ENCODE measurements at regions not wholly inside any gene's neighbourhood (a gene's known extent, or its start where the extent isn't known, plus 50 kb on each side); places are given as distances from the start of the nearest gene placed in this dataset.

DNA sequence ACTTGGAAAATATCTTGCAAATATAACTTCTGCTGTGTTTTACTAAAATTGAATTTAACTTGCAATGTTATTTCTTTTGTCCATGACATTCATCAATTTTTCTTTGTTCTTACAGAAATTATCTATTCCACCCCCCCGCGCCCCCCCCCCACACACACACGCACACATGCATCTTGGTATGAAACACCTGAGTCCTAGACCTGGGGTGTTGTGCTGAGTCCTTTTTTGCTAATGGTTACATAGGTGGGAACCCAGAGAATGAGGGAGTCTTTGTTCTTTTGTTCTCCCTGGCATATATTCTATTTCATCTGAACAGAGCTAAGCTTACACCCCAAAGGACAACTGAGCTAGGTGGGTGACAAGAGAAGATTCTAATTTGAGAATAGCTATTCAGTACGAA is 308.9 kb downstream of the CWC27 start:
- DNase-seq (ENCODE audit: low read depth, low spot score), result no peak
- no peak overlapping the region for H3K4me3 ChIP-seq (ENCODE audit: low read depth, low read length)
- ChIA-PET CTCF (interaction anchor here (0.9 to 1.9 kb wide), 2 partner anchors 9 to 10 kb away, joined by 3 to 8 read pairs; no protein-coding TSS in a partner anchor), POLR2A (no interaction called here)
- TF ChIP-seq, protein P1, sequence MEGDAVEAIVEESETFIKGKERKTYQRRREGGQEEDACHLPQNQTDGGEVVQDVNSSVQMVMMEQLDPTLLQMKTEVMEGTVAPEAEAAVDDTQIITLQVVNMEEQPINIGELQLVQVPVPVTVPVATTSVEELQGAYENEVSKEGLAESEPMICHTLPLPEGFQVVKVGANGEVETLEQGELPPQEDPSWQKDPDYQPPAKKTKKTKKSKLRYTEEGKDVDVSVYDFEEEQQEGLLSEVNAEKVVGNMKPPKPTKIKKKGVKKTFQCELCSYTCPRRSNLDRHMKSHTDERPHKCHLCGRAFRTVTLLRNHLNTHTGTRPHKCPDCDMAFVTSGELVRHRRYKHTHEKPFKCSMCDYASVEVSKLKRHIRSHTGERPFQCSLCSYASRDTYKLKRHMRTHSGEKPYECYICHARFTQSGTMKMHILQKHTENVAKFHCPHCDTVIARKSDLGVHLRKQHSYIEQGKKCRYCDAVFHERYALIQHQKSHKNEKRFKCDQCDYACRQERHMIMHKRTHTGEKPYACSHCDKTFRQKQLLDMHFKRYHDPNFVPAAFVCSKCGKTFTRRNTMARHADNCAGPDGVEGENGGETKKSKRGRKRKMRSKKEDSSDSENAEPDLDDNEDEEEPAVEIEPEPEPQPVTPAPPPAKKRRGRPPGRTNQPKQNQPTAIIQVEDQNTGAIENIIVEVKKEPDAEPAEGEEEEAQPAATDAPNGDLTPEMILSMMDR (IDR thresholded peaks at IDR 0.05; ENCODE audit: insufficient read depth, low read length, missing control alignments), result no peak

DNA sequence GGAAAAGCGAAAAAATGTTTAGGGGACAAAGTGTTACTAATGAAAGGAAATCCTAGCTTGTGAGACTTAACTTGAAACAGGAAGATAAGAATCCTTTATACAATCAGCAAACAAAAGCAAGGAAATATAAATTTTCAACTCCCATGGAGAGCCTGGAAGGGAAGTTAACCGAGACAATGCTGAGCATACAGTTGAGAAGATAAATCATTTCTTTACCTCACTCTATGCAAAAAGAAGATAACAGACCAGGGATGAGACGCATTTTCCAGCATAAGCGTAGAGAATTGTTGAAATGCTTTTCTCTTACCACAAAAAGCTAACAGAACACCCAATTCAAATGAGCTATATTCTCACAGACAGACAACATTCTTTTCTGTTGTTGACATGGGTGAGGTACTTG is 309.6 kb downstream of the CWC27 start:
- H3K4me3 ChIP-seq (ENCODE audit: low read depth, low read length), result no peak overlapping the region
- TF ChIP-seq, protein P1 (IDR thresholded peaks at IDR 0.05; ENCODE audit: insufficient read depth, low read length, missing control alignments), result no peak
- POLR2A ChIA-PET, result interaction anchor here (0.6 kb wide), 1 partner anchor 84 kb away, joined by 5 read pairs; no protein-coding TSS in a partner anchor
- CTCF ChIA-PET, result interaction anchor here (0.9 kb wide), 1 partner anchor 10 kb away, joined by 3 read pairs; no protein-coding TSS in a partner anchor
- peak; percentile 42 for DNase-seq (ENCODE audit: low read depth, low spot score)

DNA sequence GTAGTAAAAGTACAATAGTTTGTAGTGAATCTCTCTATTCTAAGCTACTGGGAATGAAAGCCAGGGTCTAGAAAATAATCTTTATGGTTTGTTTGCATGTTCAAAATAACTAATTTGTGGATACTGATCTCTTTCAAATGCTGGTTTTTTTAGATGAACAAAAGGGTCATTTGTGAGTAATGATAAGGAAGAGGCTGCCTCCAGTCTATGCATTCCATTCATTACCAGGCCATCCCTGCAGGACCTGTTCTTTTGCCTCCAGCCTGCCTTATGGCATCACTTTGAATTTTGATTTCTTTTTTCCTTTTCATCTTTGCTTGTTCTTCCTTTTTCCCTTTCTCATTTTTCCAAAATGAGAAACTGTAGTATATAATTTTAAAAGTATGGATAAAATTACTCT is 312.3 kb downstream of the CWC27 start:
- TF ChIP-seq, protein P1 (IDR thresholded peaks at IDR 0.05; ENCODE audit: insufficient read depth, low read length, missing control alignments), result no peak
- no peak for DNase-seq (ENCODE audit: low read depth, low spot score)
- no peak overlapping the region for H3K4me3 ChIP-seq (ENCODE audit: low read depth, low read length)
- ChIA-PET POLR2A (no interaction called here), CTCF (interaction anchor here (2.5 kb wide), 1 partner anchor 21 kb away, joined by 13 read pairs; no protein-coding TSS in a partner anchor)

DNA sequence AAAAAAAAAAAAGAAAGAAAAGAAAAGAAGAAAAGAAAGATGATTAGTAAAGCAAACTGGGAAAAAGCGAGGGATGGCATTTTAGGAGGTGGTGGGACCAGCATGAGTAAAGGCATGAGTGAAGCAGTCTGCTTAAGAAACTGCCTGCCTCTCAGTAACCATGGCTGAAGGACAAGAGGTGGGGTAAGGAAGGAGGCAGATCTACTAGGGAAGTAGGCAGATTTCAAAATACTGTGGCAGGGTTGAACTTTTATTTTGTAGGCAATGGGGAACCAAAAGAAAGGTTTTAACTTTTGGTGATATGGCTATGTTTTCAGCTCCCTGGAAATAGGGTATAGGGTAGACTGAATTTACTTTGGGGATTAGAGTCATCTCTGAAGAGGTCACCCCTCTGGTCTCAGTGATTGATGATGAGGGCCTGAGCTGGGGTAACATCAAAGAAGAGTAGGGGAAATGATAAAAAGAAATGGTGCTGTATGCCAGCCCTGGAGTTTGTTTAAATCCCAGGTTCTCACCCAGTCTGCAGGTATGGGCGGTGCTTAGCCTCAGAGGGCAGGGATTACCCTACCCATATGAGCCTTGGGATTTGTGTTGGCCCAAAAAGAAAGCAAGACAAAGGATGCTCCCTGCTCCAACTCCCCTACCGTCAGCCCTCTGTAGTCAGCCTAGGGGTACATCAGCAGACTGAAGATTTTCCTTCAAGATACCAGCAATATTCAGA is 316.2 kb downstream of the CWC27 start:
- TF ChIP-seq, protein P1 (IDR thresholded peaks at IDR 0.05; ENCODE audit: insufficient read depth, low read length, missing control alignments), result no peak
- ChIA-PET POLR2A (no interaction called here), CTCF (interaction anchor here (1.5 to 3.1 kb wide), 2 partner anchors 8 to 10 kb away, joined by 5 to 8 read pairs; no protein-coding TSS in a partner anchor)
- no peak overlapping the region for H3K4me3 ChIP-seq (ENCODE audit: low read depth, low read length)
- DNase-seq (ENCODE audit: low read depth, low spot score), result no peak

DNA sequence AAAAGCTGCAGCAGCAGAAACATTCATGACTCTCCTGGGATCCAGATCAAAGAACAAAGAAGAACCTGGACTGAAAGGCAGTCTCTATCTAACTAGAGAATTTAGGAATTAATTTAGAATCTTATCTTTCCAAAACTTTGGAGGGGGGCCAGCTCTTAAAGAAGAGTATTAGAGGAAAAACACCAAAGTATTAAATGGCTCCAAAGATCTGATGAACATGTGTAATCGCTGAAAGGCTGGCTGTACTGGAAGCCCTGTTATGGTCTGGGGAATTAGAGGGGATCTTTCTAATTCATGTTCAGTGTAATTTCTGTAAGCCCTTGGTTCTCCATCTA is 316.8 kb downstream of the CWC27 start:
- POLR2A ChIA-PET, result no interaction called here
- H3K4me3 ChIP-seq (ENCODE audit: low read depth, low read length), result no peak overlapping the region
- TF ChIP-seq, protein P1 (IDR thresholded peaks at IDR 0.05; ENCODE audit: insufficient read depth, low read length, missing control alignments), result no peak
- CTCF ChIA-PET, result interaction anchor here (1.5 to 3.1 kb wide), 3 partner anchors 9 to 15 kb away, joined by 5 to 16 read pairs (median 8); no protein-coding TSS in a partner anchor
- DNase-seq (ENCODE audit: low read depth, low spot score), result no peak

DNA sequence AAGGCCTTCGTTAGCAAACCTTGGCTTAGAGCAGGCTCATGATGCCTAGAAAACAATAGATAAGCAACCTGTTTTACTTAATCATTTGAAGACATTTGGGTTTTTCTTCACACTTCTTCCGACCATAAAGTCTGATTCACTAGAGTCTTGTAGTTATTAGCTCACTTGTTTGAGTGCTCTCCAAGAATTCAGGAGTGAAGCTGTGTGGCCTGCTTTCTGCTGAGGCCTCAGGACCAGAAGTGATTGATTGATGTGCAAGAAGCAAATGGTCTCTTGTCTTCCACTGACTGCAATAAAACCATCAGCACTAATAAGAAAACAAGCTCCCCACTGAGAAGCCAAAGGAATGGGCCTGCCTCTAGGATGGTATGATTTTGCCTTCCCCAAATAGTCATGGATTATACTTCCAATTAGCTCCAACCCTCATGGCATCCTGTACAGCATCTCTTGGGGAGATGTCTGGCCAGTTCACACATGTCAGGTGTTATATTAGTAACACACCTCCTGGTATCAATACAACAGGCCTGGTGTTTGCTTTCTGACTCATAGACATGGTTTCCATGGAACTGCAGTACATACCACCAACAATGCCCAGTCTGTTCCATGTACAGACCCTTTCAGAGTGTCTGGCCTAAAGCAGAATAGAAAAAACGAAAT is 317.6 kb downstream of the CWC27 start:
- H3K4me3 ChIP-seq (ENCODE audit: low read depth, low read length), result no peak overlapping the region
- ChIA-PET CTCF (interaction anchor here (0.7 to 3.1 kb wide), 5 partner anchors 8 to 276 kb away, joined by 3 to 16 read pairs (median 5); no protein-coding TSS in a partner anchor), POLR2A (no interaction called here)
- TF ChIP-seq, protein P1 (IDR thresholded peaks at IDR 0.05; ENCODE audit: insufficient read depth, low read length, missing control alignments), result no peak
- no peak for DNase-seq (ENCODE audit: low read depth, low spot score)

Measured in AG04449 (cell line).